DMS53 treated with DMSO at 0.1 percent for 48 hours (cell line): ENCODE measurements at regions not wholly inside any gene's neighbourhood (a gene's known extent, or its start where the extent isn't known, plus 50 kb on each side); places are given as distances from the start of the nearest gene placed in this dataset.

Experiments
- DNase-seq: peaks from one replicate; lab custom pipeline; 2025; ENCODE audit not compliant: unreplicated experiment; lab: John Stamatoyannopoulos, UW

DNA sequence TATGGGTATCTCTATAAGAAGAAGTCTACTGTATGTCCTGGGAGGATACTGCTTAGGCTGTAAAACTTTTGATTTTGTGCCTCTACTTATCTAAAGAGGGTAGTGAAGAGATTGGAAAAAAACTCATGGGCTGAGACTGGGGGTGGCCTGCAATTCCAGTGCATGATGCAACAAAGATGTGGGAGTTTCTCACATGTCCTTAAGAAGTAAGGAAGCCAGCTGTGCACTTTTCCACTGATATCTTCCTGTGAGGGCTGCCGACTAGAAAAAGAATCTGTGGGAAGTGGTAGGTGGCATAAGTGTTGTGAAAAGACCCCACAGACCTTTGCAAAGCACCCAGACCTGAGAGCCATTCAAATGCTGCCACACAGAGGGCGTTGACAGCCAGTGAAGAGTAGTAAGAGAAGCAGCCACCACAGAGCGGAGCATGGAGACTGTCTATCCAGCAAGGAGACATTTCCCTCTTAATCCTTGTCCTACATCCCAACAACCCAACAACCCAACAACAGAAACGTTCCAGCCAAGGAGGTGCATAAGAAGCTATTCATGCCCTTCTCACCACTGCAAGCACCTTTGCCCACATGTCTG lies 65.1 kb downstream of the PFDN4 start:
- no peak for DNase-seq

DNA sequence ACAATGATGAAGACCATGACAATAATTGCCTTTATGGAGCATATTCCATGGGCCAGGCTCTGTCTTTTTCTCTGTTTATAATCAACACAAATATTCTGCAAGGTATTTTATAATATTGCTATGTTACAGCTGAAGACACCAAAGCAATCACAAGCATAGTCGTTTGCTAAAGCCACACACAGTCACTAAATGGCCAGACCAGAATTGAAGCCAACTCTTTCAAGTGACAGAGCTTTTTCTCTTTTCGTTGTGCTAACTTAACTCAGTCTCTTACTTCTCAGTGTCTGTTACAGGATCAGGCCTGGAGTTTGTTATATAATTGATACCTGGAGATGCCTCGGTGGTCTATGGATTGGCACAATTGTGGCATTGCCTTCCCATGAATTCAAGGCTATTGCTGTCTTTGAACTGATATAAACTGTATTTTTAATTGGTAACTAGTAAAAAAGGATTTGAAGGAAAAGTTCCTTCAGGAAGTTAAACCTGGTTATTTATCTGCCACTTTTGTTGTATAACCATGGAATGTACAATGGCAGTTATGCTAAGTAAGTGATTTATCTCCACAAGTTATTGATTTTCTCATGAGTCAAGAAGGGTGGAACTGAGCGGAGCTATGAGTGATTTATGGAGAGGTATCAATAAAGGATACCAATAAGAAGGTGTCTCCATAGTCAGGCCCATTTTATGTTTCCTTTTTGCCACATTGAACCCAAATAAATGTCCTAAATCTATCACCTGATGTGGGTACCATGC lies 67.6 kb downstream of the PFDN4 start:
- DNase-seq, result no peak

DNA sequence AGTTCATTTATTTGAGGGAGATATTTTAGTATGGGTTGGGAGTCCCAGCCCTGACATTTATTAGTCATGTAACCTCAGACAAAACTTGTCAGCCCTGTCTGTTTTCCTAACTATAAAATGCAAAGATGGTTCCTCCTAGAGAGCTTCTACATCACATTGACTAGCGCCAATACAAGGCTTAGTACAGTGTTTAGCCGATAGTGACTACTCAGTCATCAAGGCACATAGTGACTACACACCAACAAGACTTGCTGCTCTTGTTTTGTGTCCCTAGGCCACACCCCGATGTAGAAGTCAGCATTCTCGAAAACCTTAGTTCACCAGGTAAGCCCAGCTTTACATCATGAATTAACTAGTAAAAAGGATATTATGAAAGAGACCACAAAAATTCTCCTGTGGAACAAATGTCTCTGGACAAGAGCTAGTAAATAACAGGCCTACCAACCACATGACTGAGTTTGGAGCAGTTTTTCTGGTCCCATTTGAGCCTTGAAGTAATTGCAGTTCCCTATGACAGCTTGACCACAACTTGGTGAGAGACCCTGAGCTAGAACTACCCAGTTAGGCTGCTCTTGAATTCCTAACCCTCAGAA lies 68.8 kb downstream of the PFDN4 start:
- DNase-seq, result no peak

DNA sequence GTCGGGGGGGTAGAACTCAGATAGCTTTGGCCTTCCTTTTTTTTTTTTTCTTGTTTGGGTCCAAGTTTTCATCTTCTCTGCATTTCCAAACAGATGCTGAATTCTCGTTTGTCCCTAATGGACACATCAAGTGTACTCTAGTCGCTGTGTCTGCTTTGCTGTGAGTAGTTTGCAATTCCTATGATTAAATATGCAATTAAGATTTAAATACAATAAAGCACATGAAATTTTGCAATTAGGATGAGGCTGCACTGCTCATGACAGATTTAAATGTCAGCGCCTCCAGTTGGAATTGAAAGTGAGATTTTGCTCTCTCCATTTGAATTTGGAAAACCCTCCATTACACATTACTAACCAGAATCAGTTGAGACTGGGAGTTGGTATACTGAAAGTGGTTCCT lies 70.4 kb downstream of the PFDN4 start:
- DNase-seq, result no peak

DNA sequence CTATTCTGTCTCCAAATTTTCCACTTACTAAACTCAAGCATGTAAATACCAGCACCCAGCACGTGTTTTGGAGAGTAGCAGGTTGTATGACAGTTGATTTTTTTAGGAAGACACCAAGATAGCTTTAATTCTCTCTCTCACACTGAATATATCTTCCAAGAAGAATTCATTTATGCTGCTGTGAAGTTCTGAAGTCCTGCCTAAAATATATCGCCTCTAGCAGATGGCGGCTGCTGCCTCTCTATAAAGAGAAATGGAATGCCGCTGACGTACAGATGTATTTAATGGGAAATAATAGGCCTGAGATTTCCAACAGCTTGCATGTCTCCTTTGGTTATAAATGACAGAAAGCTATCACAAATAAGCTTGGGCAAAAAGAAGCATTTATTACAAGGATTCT lies 74.7 kb downstream of the PFDN4 start:
- DNase-seq, result no peak

DNA sequence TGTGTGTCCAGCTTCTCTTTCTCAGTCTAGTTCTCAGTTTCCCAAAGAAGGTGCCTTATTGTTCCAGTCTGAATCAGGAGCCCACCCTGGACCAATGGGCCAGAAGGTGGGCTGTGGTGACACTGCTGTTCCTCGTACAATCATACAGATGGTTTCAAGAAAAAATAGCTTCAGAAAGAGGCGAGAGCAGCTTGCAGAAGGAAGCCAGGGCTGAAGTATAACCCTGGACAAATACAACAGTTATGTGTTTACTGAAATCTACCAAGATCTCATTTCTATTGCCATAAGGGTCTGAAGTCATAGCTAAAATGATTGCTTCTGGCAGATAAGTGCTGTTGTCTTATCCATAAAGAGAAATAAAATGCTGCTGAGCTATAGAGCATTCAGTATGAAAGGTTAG lies 75.4 kb downstream of the PFDN4 start:
- DNase-seq, result no peak

DNA sequence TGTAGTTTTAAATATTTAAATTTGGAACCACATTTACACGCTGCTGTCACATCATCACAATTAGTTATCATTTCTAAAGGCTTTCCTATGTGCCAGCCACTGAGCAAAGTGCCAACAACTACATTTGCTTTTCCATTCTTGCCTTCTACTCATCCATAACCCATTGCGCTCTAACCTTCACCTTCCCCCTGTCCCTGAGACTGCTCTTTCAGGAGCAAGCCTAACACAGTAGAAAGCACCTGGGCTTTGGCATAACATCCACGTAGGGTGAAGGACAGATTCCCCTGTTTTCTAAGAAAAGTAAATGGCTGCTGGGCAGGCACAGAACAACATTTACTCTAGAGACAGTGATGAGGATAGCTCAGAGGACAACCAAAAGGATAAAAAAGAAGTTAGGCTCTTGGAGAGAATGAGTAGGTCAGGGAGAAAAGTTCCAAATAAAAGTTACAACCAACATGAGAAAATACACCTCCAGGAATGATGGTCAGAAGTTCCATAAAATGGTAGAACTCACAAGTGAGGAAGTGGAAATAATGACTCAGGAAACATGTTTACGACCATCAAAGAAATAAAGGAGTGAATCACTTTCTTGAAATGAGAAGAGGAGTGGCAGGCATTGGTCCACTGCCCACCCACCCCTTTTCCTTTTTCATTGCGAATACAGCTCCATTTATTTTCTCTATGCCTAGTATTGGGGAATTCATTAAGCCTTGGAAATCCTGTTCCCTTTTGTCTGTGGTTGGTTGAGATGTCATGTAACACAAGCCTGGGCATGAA lies 77.2 kb downstream of the PFDN4 start:
- no peak for DNase-seq

DNA sequence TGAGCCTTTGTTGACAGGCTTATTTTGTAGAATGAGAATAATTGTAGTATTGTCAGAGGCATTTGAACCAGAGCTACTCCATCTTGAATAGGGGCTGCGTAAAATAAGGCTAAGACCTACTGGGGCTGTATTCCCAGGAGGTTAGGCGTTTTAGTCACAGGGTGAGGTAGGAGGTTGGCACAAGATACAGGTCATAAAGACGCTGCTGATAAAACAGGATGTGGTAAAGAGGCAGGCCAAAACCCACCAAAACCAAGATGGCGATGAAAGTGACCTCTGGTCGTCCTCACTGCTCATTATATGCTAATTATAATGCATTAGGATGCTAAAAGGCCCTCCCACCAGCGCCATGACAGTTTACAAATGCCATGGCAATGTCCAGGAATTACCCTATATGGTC lies 82.7 kb downstream of the PFDN4 start:
- DNase-seq, result no peak

DNA sequence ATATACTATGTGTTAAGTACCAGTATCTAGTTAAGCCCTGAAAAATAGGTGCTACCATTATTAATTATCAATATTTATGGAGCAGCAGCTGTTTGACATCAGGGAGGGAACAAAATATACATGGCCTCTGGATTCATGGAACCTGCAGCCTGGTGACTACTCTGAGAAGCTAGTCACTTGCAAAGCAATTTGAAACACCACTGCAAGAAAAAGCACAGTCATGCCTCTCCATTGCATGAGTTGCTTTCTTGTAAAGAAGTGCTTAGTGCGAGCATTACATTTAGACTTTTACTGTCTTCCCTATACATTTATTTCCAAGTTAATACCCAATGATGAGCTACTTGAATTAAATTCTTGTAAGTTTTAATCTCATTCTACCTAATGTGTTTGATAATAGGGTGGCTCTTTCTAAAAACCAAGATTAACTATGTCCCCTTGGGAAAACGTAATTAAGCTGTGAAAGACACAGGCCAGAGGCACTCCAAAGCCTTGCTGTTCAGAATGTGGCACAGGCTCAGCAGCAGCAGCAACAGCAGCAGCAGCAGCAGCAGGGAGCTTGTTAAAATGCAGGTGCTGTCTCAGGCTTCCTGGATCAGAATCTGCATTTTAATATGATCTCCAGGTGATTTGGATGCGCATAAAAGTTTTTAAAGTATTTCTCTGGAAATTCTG lies 83.6 kb downstream of the PFDN4 start:
- DNase-seq, result no peak

DNA sequence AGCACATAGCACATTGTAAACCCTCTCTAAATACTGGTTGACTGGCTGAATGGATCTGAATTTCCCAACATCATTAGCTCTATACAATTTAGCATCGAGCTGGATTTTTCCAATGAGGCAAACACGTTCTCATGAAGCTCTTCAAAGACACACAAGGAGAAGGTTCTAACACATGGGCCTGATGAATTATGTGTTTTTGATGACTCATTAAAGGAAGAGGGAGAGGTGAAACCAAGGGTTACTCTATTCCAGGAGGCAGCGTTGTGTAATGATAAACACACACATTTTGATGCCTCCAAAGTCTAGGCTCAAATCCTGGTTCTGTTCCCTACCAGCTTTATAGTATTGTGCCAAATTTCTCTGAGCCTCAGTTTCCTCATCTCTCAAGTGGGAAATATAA lies 84.3 kb downstream of the PFDN4 start:
- DNase-seq, result peak; percentile 6

DNA sequence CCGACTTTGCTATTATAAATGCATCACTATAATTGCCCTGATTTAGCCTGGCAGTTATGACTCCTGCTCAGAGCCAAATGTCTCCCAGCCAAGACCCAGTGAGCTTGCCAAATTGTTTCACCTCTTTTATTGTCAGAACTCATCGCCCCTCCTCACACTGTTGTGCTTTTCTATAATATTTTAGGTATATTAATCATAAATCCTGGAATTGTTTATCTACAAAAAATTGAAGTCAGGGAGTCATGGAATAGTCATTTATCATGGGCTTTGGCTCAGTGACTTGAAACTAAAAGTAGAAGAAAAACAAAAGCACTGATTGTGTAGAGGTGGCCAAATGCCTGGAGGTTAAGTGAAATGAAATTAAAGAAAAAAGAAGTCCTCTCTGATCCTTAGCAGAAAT lies 85.6 kb downstream of the PFDN4 start:
- no peak for DNase-seq

DNA sequence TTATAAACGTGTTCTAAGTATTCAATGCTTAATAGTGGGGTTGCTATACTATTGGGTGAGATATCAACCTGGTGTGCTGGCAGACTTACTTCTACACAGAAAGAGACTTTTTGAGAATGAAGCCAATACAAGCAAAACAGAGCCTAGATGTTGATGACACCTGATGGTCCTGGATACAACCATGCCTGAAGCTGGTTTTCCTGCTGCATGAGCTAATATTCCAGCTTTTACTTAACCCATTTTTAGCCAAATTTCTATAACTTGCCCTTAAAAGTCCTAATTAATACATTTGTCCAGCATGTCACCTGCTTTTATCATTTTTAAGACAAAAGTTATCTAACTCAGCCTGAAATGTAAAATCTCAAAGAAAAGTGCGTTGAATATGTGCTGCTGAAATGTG lies 86.2 kb downstream of the PFDN4 start:
- no peak for DNase-seq

DNA sequence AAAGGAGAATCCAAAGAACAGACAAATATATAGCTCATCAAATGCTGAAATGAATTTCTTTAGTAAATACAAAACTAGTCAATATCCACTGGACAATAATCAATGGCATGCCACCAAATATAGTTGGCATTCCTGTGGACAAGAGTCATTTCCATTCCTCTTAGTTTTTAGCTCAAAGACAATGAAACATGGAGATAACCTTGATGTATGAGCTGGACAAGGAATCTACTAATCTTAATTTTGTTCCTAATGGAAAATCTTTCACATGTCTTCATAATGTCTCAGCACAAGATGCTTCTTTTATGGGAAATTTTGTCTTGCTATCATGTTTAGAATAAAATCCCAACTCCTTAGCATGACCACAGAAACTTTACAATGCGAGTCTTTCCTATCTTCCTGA lies 87.8 kb downstream of the PFDN4 start:
- no peak for DNase-seq

DNA sequence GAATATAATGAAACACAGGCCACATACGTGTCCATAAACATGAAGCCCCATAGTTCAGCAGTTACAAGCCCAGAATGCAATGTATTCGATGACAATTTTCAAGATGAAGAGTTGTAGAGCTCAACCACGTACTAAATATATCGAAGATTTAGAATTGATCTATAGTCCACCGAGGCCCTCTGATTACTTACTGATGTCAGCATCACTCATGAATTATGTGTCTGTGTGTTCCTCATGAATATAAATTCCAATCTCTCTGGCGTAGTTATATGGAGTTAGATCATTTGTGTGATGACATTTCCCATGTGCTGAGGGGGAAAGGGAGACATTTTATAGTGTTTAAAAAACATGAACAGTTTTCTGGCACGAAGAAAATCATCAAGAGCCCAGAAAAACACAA lies 97.5 kb downstream of the PFDN4 start:
- DNase-seq, result no peak

DNA sequence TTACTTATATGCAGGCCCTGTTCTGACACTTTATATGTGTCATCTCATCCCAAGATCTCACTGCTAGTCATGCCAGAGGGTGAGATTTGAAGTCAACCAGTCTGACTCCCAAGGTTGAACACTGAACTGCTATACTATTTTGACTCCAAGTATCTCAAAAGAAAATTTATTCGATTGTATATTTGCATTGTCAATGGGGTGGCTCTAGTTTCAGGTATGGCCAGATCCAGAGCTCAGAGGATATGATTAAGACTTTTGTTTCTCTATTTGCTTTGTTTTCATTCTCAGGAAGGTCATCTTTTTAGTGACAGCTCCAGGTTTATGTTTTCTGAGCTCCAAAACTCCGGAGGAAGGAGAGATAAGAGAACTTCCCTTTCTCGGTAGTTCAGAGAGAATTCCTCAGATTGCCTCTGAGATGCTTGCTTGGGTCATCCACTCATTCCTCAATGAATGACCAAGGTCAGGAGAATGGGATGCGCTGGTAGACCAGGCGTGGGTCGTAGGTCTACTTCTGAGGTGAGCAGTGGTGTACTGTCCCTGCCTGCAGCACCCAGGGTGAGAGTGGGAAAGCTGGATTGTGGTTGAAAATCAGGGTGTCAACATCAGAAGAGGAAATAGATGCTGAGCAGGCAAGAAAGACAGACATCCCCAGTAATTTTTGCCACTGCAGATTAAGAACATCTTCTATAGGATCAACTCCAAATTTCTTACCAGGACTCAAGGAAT lies 99.3 kb downstream of the PFDN4 start:
- no peak for DNase-seq

DNA sequence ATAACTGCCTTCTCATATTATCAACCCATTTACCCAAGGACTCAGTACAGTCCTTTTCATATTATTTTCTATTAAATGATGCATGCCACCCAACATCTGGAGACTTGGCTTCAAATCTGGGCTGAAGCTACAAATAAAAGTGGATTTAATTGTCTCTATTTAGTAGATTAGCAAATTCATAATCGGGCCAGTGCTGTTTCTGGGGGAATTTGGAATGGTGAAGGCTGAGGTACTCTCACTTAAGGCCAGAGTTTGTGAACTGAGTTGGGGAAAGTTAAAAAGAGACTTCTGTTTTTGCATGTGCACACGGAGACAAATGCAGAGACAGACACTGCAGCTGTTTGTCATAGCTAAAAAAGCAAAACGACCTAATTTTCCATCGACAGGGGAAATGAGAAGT lies 100.9 kb downstream of the PFDN4 start:
- no peak for DNase-seq

DNA sequence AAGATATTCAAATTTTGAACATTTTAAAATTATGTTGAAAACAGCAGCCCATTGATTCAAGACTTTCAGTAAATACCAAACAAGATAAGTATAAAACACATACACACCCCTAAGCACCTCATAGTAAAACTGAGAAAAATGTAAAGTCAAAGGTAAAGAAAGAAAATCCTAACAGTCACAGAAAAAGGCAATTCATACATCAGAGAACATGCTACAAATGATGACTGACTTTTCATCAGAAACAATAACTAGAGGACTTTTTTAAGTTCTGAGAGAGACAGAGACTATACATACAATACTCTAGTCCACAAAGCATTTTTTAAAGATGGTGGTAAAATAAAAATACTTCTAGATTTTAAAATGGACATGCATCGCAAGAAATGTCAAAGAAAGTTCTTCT lies 111.0 kb downstream of the PFDN4 start:
- no peak for DNase-seq

DNA sequence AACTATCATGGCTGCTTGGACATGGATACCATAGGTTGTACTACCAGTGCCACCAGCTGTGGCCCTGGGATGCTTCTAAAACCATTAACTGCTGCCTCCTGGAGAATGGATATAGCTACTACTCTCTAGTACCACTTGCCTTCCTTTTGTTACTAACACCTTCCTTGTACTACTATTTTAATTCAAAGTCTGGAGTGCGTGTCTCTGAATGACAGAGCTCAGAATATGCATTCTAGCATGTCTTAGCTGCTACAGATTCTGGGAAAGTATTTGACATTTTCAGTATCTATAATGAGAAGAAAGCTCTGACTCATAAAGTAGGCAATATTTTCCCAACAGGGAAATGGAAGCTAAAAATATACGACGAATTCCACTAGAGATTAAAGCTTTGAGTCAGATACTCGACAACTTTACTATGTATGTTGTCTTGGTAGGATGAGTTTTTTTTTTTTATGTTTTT lies 112.3 kb downstream of the PFDN4 start:
- no peak for DNase-seq

DNA sequence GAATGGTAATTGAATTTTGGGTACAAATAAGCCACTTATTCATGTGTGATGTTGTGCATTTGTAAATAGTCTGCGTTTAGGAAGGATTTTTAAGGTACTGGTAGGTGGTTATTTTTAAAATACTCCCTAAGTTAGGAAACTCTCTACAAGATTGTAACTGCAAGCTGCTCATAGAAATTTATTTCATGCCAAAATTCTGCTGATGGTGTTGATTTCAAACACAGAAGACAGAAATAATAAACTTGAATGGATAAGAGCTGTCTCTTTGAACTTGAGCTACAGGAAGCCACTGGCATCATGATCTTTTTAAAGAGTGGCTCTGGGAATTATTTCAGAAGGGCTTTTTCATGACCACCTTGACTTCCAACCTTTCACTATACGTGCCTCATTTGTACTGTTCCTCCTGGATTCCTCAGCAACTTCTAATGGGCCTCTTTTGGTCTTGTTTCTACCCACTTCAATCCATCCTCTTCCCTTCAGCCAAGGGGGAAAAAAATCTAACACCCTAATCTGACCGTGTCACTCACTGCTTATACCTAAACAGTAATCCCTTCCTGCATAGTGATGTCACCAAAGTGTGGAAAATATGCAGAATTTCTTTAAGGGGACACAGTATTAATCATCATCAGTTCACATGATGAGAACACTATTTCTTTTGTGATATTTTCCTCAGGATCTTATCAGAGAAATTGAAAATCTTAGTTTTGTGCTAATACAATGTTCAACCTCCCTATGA lies 113.6 kb downstream of the PFDN4 start:
- DNase-seq, result no peak

DNA sequence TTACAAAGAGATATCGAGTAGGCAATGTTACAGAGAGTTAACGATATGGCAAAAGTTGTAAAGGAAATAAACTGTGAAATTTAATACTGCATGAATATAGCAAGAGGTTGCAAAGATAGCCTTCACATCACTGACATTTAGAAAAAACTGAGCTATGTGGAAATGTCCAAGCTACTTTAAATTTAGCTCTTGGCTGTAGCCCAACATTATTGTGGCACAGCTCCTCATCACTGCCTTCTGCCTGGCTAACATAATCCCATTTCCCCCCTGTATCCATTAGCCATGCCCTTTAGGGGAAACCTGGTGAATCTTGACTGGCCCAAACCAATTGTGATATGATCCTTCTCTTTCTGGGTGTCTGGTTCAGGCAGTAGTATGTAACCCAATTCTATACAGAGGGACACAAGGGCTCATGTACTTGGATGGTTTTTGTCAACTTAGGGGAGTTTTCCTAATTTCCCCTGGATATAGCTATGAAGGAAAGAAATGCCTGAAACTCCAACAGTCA lies 115.4 kb downstream of the PFDN4 start:
- DNase-seq, result no peak
